Esophagus mucosa (tissue), 1 donor: ENCODE measurements at regions not wholly inside any gene's neighbourhood (a gene's known extent, or its start where the extent isn't known, plus 50 kb on each side); places are given as distances from the start of the nearest gene placed in this dataset.
"Not testable (repeated sequence)": the region's sequence is repeated elsewhere in the genome, so short reads cannot be mapped to it uniquely, and the experiment has no call there.

ENCODE experiments used
- ATAC-seq: fragments of 200-7000 bp; cut with Tn5 transposase; one replicate; pipeline ENCODE4 v1.9.1; 2020
- donor health status: DM: yes; HTN: yes; CAD: no.

DNA sequence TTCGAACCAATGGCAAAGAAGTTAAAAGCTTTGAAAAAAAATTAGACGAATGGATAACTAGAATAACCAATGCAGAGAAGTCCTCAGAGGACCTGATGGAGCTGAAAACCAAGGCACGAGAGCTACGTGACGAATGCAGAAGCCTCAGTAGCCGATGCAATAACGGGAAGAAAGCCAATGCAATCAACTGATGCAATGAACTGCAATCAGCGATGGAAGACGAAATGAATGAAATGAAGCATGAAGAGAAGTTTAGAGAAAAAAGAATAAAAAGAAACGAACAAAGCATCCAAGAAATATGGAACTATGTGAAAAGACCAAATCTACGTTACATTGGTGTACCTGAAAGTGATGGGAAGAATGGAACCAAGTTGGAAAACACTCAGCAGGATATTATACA lies 52.6 kb upstream of the MRPS30 start:
- ATAC-seq = not testable (repeated sequence)

DNA sequence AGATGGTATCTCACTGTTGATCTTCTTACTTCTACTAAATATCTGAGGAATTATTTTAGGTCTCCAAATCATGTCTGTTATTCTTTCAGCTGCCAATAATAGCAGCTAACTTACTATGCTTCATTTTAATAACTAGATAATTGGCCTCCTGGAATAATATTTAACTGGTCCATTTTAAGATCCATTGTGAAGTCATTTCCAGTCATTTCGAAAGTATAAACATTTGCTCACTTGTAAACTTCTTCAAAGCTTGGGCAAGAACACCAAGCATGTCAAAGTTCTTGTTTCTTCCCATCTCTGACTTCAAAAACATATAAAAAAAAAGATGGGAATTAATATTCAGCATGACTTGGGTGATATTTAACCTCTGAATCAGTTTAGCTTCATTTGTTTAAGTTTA lies 61.4 kb upstream of the MRPS30 start:
- ATAC-seq = no peak

DNA sequence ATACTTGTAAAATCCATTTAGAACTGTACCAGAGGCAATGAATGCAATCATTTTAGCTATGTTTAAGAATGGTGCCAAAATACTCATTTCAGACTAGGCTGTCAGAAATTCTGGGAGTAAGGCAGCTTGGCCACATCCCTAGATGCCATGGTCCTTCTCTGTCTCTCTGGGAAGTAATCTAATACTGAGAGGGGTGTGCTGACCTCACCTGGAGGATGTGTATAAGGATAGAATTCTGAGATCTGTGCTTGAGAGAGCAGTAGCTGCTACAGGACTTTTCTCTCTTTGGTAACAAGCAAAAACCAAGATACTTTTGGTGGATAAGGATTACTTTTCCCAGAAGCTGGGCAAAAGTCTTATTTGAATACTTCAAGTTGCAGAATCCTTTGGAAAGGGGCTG lies 68.1 kb upstream of the MRPS30 start:
- ATAC-seq = no peak

DNA sequence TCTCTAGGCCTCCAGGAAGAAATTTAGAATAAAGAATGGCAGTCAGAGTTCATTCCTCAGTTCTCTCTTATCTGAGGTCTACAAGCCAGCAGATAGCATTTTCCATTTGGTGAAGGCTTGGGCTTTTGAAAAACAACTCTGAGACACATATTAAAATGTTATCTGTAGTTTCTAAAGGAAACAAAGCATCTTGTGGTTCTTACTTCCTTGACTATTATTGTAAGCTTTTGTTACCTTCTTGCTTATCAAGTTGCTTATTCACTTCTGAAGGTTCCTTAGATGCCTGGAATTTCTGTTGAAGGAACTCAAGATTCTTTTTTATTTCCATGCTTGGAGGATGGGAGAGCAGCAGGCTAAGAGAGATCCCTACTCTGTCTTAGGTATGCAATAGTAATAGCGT lies 79.2 kb upstream of the MRPS30 start:
- ATAC-seq = no peak

DNA sequence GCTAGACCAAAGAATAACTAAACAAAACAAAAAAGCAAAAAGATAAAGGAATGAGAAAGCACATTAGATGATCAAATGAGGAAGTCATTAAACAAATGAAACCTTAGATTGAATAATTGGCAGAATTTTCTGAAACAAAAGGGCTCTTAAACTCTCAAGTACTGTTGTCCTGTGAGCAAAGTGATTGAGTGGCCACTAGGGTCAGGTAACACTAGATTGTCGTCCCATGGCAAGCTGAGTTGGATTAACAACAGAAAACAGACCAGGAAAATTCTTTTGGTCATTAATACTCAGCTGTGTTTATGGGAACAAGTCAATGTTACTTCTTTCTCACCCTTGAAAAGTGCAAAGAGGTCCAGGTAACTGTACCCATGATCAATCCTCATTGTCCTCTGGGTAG lies 81.6 kb upstream of the MRPS30 start:
- ATAC-seq = no peak

DNA sequence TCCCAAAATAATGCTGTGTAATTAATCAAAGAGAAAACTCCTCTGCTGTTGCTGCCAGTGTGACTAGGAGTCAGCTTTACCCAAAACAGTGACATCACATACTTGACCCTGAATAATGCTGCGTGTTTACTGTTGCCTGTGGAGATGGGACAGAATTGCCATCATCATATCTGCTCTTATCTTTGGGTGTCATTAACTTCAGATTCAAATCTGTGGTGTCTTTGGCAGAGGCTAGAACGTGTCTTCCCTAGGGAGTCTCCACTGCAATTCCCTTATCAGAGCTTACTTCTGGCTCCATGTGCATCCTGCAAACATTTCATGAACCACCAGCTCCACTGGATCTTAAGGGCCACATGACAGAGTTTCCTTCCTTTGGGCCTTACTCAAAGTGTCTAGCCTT lies 88.9 kb upstream of the MRPS30 start:
- ATAC-seq = no peak

DNA sequence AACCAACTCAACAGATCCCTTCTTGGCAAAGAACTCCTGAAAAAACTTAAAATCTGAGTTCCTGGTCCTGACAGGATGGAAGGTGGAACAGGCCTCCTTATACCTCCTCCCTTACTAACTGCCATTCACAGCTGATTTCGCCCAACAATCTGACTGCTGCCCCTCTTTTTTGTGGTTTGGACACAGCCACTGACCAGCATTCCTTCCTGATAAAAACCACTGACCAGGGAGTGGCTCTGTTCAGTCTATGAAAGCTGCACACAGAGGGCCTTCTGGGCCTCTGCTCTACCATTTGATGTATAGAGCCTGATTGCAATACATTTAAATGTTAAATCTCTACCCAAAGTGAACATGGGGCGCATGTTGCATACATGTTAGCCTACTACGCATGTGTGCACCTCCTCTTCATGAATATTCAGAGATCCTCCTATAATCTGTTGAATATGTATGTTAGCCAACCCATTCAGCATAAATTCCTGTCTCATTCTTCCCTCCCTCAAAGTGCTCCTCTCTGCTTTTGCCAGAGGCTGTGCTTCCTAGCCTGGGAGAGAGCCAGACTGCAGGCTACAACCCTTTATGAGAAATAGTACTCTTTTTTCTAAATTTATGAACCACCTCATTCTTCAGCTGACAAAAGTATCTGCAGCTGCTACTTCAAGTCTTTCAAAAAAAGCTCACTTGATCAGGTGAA lies 93.7 kb upstream of the MRPS30 start:
- no peak for ATAC-seq

DNA sequence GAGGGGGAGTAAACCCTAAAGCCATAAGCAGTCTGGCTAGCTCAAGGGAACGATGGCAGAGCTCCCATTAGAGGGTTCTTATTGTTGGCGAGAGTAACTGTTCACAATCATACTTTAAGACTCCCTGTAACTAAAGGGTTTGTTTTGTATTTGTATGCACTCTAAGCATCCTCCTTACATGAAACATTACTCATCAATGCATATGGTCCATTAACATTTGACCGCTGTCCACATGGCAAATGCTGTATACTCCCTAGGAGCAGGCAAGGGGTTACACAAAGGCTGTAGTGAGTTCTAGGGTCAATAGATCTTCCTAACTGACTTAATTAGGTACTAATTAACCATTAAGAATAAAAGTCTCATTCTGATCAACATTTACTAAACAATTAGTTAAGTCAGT lies 95.3 kb upstream of the MRPS30 start:
- no peak for ATAC-seq

DNA sequence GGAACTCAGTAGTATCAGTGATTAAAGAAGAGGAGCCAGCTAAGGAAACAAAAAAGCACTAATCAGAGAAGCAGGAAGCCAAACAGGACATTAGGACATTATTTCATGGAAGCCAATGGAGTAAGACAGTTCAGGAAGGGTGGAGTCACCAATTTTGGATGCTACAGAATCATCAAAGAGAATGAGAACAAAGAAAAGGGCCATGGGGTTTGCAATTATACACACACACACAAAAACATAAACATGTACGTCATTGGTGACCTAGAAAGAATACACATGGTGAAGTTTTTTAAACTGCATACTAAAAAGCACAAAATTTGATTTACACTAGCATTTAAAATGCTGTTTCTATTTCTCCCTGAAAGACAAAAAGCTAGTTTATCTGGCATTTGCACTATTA lies 96.8 kb upstream of the MRPS30 start:
- no peak for ATAC-seq

DNA sequence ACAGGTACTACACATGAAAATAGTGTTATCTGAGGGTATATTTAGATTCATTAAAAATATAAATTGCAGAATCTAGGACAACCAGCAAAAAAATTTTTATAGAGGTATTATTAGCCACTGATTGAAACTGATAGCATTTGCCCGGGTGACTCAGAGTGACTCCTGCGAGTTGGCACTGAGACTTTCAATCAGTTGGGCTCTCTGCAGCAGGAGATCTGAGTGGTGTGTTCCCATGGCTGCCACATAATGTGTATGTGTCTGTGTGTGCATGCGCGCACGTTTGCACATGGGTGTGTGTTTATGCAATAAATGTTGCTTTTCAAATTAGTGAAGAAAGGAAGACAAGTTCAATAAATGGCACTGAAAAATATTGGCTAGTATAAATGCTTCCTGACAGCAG lies 100.1 kb upstream of the MRPS30 start:
- ATAC-seq = no peak

DNA sequence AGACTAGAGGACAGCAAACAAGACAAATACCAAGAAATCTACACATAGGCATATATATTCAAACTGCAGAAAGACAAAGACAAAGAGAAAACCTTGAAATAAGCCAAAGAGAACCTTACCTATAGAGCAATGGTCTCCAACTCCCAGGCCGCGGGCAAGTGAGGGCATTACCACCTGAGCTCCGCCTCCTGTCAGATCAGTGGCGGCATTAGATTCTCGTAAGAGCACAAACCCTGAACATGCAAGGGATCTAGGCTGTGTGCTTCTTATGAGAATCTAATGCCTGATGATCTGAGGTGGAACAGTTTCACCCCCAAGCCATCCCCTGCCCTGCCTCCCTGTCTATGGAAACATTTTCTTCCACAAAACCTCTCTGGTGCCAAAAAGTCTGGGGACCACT lies 101.0 kb upstream of the MRPS30 start:
- ATAC-seq = no peak

DNA sequence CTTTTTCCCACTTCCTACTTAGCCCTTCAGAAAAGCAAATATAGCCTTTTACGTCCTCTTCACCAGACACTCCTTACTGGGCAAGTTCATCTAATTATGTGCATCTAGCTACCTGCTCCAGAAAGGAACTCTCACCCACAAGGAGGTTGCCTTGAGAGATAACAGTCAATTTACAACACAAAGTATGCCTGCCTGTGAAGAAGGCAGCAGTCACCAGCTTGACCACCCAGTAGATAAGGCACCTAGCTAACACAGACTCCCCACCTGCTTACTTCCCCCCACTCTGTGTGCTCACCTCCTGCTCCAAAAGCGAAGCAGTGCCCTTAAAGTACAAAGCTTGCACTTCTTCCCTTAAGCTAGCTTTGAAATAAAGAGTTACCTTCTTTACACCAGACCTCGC lies 111.7 kb upstream of the MRPS30 start:
- ATAC-seq = no peak

DNA sequence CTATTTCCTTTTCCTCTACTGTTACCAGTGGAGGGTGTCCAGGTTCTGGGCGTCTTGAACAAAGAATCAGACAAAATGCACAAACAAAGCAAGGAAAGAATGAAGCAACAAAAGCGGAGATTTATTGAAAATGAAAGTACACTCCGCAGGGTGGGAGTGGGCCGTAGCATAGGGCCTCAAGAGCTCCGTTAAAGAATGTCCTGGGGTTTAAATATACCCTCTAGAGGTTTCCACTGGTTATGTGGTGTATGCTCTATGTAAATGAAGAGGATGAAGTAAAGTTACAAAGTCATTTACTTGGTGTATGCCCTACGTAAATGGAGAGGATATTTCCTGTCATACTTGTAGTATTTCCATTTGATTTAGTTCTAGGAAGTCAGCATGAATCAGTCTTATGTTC lies 113.5 kb upstream of the MRPS30 start:
- no peak for ATAC-seq

DNA sequence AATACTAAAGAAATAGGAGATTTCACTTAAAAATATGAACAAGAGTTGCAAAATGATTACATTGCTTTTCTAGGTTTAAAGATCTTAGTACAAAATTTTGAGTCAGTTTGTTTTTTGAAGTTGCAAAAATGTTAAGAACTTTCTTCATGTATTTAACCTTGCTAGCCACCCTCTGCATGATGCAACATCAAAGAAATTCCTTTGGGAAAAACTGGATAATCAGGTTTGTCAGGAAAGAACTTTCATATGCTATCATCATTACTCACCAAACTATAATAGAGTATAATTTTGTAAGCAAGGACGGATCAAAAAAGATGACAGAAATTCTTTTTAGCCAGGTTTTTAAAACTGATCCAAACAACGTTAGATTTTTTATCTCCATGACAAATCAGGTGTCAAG lies 116.9 kb upstream of the MRPS30 start:
- ATAC-seq = peak; percentile 68

DNA sequence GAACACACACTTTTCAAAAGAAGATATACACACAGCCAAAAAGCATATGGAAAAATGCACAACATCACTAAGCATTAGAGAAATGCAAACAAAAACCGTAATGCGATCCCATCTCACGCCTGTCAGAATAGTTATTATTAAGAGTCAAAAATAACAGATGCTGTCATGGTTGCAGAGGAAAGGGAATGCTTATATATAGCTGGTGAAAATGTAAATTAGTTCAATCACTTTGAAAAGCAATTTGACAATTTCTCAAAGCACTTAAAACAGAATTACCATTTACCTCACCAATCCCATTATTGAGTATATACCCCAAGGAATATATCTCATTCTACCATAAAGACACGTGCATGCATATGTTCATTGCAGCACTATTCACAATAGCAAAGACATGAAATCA lies 126.8 kb upstream of the MRPS30 start:
- no peak for ATAC-seq

DNA sequence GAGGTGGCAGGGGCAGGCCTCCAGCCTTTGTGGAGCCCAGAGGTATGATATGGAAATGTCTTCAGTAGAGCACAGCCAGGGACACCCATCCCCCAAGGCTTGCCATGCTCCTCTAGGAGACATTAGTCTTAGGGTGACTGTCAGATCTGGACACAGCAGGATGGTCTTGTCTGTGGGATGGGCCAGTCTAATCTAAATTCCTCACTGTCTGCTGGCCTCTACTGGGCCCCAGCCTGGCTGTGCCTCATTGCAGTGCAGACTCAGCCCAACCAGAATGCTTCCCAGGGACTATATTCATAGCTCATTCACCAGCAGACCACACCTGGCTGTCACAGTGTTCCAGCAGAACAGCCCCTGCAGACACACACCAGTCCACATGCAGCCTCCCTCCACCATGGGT lies 129.5 kb upstream of the MRPS30 start:
- ATAC-seq = no peak

DNA sequence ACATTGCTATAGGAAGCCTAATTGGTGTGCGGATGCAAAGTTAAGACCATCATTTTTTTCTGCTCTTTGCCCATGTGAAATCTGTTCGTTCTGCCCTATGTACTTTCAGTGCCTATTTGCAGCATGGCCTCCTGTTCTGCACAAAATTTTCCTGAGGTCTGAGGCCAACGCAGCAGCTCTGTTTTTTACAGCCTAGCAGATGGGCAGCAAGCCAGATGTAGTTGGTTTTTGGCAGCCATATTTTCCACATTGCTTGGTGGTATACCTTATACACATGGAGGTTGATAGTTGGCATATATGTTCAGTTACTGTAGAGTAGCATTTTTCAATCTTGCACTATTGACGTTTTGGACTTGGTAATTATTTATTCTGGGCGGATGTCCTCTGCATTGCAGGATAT lies 133.5 kb upstream of the MRPS30 start:
- ATAC-seq = no peak

DNA sequence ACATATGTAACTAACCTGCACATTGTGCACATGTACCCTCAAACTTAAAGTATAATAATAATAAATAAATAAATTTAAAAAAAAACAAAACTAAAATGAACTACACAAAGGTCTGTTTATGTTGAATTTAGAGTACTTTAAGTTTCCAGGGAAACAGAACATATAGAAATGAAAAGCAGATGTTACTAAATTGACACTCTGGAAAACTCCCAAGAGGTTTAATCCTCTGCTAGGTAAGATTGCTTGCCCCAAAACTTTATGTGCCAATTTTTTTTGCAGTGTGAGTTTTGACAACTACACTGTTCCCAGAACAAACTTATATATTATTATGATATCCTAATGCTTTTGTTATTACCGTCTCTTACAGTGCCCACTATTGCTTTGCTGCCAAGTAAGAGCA lies 134.3 kb upstream of the MRPS30 start:
- no peak for ATAC-seq

DNA sequence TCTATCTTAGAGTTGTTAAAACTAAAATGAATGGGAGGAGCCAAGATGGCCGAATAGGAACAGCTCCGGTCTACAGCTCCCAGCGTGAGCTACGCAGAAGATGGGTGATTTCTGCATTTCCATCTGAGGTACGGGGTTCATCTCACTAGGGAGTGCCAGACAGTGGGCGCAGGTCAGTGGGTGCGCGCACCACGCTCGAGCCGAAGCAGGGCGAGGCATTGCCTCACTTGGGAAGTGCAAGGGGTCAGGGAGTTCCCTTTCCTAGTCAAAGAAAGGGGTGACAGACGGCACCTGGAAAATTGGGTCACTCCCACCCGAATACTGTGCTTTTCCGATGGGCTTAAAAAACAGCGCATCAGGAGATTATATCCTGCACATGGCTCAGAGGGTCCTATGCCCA lies 140.3 kb upstream of the MRPS30 start:
- not testable (repeated sequence) for ATAC-seq

DNA sequence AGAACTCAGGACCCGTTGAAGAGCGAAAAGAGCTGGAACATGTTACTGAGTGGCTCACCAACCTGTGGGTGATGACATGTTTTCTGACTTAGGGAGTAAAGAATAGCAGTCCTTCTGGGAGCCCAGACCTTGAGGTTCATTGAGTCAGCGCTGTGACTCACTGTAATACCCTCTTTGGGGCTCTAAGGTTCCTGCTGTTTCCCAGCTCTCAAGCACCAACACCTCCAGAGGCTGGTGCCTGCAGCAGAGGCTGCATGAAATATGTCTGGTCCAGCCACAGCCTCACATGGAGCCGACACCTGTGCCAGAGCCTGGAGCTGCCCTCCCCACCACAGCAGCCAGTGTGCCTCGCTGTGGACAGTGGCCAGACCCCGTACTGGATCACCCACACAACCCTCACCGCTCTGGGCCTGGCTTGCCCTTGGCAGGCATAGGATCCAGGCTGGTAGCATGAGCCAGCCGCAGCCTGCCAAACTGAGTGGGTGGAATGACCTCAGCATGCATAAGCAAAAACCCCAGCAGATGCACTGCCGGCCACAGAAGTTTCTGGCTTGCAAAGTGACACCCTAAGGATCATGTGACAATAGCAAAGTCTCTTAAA lies 143.5 kb upstream of the MRPS30 start:
- ATAC-seq = no peak

DNA sequence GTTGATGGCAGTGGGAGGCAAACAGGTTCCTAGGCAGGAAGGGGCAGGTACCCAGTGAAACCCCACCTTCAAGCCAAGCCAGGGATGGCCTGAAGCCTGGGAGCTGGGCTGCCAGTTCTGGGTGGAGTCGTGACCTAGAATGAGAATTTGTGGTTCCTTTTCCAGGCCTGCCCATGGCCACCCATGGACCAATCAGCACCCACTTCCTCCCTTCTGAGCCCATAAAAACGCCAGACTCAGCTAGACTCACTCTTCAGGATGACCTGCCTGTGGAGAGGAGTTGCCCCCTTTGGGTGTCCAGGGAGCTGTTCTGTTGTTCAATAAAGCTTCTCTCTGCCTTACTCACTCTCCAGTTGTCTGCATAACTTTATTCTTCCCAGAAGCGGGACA lies 144.0 kb upstream of the MRPS30 start:
- ATAC-seq = no peak

DNA sequence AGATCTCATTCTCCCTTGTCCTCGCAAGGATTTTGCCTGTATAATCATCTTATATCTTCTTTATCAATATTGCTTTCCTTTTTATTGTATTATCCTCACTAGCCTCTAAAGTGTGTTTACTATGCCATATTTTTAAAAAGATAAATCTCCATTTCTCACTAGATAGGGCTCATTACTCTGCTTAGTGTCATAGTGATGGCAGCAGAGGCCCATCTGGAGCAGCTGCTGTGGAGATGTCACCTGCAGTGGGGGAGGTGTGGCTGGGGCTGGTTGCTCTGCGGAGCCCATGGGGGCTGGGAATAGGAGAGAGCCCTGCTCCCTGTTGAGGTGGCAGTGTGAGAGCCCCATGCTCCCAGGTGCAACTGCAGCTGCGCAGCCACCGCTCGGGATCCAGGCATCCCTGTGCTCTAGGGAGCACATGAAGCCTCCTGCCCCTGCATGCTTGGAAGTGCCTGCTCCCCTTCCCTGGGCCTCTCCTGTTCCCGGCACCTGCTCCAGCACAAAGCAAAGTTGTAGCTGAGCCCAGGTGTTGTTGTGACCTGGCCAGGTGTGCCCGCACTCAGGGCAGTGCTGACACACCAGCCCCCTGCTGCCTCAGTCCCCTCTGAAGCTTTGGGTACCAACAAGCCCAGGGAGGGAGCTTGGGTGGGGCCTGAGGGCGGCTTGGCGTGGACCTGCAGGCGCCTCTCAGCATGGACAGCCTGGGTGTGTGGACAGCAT lies 144.6 kb upstream of the MRPS30 start:
- ATAC-seq = no peak

DNA sequence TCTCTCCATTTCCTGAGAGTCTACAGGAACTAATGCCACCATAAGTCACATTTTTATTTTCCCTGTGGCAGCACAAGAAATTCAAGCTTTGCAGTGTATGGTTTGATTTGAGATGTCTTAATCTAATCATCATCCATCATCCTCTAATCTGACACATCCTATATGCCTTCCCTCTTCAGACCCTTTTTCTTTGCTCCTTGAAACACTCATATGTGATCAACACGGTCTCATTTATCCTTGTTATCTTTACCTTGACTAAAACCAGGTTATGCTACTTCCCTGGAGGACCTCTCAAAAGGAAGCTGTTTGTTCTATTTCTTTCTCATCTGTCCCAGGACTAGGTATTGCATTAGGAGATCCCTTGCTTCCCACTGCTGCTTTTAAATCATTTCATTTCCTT lies 146.9 kb upstream of the MRPS30 start:
- ATAC-seq = no peak

DNA sequence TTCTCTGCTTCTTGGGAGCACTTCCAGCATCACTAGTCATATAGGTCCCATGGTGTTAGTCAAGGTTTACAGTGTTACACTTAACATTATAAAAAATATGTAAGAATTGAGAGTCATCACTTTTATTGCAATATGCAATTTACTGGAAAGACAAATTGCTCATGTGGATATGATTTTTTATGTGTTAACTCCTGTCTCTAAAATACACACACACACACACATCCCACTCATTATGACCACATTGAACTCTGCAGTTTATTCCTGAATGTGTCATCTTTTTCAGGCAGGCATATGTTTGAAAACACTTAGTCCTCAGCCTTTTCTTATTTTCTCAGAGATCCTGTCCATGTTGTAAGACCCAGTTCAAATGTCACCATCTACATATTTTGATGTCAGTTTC lies 148.5 kb upstream of the MRPS30 start:
- no peak for ATAC-seq
